ENCODE measurements at regions not wholly inside any gene's neighbourhood (a gene's known extent, or its start where the extent isn't known, plus 50 kb on each side); places are given as distances from the start of the nearest gene placed in this dataset.

DNA sequence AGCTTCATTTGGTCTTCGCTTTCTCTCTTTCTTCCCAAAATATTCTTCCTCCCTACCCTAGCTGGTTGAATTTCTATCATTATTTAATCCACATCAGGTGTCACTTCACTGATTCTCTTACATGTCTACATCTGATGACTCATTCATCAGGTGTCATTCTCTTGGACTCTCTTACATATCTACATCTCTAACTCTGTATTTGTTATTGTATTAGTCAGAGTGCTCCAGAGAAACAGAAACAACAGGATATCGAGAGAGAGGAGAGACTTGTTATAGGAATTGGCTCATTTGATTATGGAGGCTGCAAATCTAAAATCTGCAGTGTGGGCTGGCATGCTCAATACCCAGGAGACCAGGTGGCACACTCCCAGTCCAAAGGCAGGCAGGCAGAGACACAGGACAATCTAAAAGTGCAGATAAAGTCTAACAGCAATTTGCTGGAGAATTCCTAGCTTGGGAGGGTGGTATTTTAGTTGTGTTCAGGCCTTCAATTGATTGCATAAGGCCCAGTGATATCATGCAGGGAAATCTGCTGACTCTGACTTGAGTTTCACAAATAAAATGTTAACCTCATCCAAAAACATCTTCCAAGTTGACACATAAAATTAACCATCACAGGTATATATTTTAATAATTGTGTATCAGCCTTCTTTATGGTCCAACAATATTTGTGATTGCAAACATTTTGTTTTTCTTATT is 541.4 kb upstream of the SLITRK5 start:
- no peak overlapping the region for H3K4me3 Mint-ChIP-seq
- no peak overlapping the region for H3K9ac ChIP-seq (ENCODE audit: extremely low read depth, low read length, poor library complexity, severe bottlenecking)
- no peaks in the 10 kb centered on the region for H3K27me3 ChIP-seq (ENCODE audit: control insufficient read depth, insufficient read depth, low read length, poor library complexity, severe bottlenecking)
- no peak for DNase-seq
- no peaks in the 10 kb centered on the region for H3K36me3 Mint-ChIP-seq (ENCODE audit: low read depth)
- TF ChIP-seq, protein P1, sequence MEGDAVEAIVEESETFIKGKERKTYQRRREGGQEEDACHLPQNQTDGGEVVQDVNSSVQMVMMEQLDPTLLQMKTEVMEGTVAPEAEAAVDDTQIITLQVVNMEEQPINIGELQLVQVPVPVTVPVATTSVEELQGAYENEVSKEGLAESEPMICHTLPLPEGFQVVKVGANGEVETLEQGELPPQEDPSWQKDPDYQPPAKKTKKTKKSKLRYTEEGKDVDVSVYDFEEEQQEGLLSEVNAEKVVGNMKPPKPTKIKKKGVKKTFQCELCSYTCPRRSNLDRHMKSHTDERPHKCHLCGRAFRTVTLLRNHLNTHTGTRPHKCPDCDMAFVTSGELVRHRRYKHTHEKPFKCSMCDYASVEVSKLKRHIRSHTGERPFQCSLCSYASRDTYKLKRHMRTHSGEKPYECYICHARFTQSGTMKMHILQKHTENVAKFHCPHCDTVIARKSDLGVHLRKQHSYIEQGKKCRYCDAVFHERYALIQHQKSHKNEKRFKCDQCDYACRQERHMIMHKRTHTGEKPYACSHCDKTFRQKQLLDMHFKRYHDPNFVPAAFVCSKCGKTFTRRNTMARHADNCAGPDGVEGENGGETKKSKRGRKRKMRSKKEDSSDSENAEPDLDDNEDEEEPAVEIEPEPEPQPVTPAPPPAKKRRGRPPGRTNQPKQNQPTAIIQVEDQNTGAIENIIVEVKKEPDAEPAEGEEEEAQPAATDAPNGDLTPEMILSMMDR (conservative IDR thresholded peaks at IDR 0.05): no peak
- H3K9me3 Mint-ChIP-seq: peaks cover 4% of the 10 kb centered on the region
- 96 to 100% methylated on average over 1 to 2 of the region's 2 CpGs for WGBS, 2 experiments (ENCODE audit: insufficient coverage in 1 of 2, insufficient read length in 1 of 2)
- H3K4me1 ChIP-seq (ENCODE audit: control insufficient read depth, insufficient read depth, low read length): peaks cover 3% of the 10 kb centered on the region
- H3K9me3 ChIP-seq (ENCODE audit: control insufficient read depth, low read length): peaks cover 21% of the 10 kb centered on the region
- H3K4me3 ChIP-seq (ENCODE audit: low read length): peak overlapping the region; percentile 11
- peaks cover 5% of the 10 kb centered on the region for H3K27me3 Mint-ChIP-seq (ENCODE audit: insufficient read depth)
- H3K27ac Mint-ChIP-seq: no peak overlapping the region
- no peaks in the 10 kb centered on the region for H3K36me3 ChIP-seq (ENCODE audit: control insufficient read depth, insufficient read depth, low read length)
- peaks cover 7% of the 10 kb centered on the region for H3K4me1 Mint-ChIP-seq
- H3K27ac ChIP-seq (ENCODE audit: low read depth, low read length): no peak overlapping the region

DNA sequence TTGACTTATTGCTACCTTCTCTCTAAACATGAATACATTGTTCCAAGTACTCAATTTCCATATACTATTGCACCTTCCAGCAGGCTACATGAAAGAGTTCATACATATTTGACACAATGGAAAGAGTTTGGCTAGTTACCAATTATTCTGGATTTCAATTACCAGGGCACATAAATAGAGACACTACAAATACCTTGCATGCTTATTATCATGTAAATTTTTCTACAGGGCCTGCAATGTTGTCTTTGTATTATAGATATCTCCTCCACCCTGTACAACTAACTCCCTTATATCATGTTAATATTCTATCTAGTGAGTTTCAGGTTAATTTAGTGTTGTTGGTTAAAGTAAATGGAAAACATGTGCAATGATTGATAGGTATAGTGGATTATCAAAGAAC is 540.7 kb upstream of the SLITRK5 start:
- Histone ChIP-seq H3K27me3 (ENCODE audit: control insufficient read depth, insufficient read depth, low read length, poor library complexity, severe bottlenecking) (no peaks in the 10 kb centered on the region), H3K36me3 (ENCODE audit: control insufficient read depth, insufficient read depth, low read length) (no peaks in the 10 kb centered on the region), H3K4me3 (ENCODE audit: low read length) (no peak overlapping the region), H3K9ac (ENCODE audit: extremely low read depth, low read length, poor library complexity, severe bottlenecking) (no peak overlapping the region), H3K4me1 (ENCODE audit: control insufficient read depth, insufficient read depth, low read length) (peaks cover 3% of the 10 kb centered on the region), H3K27ac (ENCODE audit: low read depth, low read length) (no peak overlapping the region), H3K9me3 (ENCODE audit: control insufficient read depth, low read length) (peaks cover 18% of the 10 kb centered on the region)
- H3K36me3 Mint-ChIP-seq (ENCODE audit: low read depth): no peaks in the 10 kb centered on the region
- no peak overlapping the region for H3K27ac Mint-ChIP-seq
- peaks cover 7% of the 10 kb centered on the region for H3K4me1 Mint-ChIP-seq
- DNase-seq: no peak
- H3K27me3 Mint-ChIP-seq (ENCODE audit: insufficient read depth): peaks cover 5% of the 10 kb centered on the region
- H3K4me3 Mint-ChIP-seq: no peak overlapping the region
- peaks cover 4% of the 10 kb centered on the region for H3K9me3 Mint-ChIP-seq
- TF ChIP-seq, protein P1 (conservative IDR thresholded peaks at IDR 0.05): no peak

DNA sequence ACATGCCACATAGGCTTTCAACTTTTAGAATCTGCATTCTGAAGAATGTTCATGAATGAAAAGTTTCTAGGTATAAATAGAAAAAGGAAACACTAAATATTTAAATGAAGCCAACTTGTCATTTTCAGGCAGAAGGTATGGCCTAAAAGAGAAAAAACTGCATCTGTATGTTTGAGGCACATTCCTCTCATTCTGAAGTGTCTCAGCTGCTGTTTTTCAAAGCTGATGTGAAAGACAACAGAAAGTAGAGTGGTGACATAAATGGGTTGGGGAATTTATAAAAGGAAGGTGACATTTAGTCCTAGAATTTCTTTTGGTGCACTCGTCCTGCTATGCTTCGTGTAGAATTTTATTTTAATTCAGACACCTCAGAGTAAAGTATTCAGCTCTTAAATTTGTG is 539.6 kb upstream of the SLITRK5 start:
- WGBS, 2 experiments (ENCODE audit: insufficient coverage in 1 of 2, insufficient read length in 1 of 2): 67% methylated on average over 1 of the region's 2 CpGs; no CpG with 5 or more reads in 1 of the 2 experiments
- DNase-seq: no peak
- no peak overlapping the region for H3K4me3 Mint-ChIP-seq

More for the DNA sequence above, 539.6 kb upstream of the SLITRK5 start:
- Histone ChIP-seq H3K4me1 (ENCODE audit: control insufficient read depth, insufficient read depth, low read length) (peaks cover 3% of the 10 kb centered on the region), H3K36me3 (ENCODE audit: control insufficient read depth, insufficient read depth, low read length) (no peaks in the 10 kb centered on the region), H3K9ac (ENCODE audit: extremely low read depth, low read length, poor library complexity, severe bottlenecking) (no peak overlapping the region), H3K27me3 (ENCODE audit: control insufficient read depth, insufficient read depth, low read length, poor library complexity, severe bottlenecking) (no peaks in the 10 kb centered on the region), H3K9me3 (ENCODE audit: control insufficient read depth, low read length) (peaks cover 9% of the 10 kb centered on the region), H3K27ac (ENCODE audit: low read depth, low read length) (no peak overlapping the region), H3K4me3 (ENCODE audit: low read length) (no peak overlapping the region)
- Mint-ChIP-seq H3K9me3 (no peaks in the 10 kb centered on the region), H3K27me3 (ENCODE audit: insufficient read depth) (peaks cover 4% of the 10 kb centered on the region), H3K4me1 (peaks cover 7% of the 10 kb centered on the region), H3K27ac (no peak overlapping the region), H3K36me3 (ENCODE audit: low read depth) (no peaks in the 10 kb centered on the region)
- TF ChIP-seq, protein P1 (conservative IDR thresholded peaks at IDR 0.05): no peak

Measured in endodermal cell (in vitro differentiated cells).